ENCODE measurements at regions not wholly inside any gene's neighbourhood (a gene's known extent, or its start where the extent isn't known, plus 50 kb on each side); places are given as distances from the start of the nearest gene placed in this dataset.

- ChIA-PET CTCF (interaction anchor here (1.0 to 1.5 kb wide), 2 partner anchors 11 to 263 kb away, joined by 4 to 6 read pairs; no protein-coding TSS in a partner anchor), POLR2A (no interaction called here)
- TF ChIP-seq GLI4 (tag by site-specific recombination; IDR thresholded peaks at IDR 0.05) (no peak), REST (tag by site-specific recombination; IDR thresholded peaks at IDR 0.05) (no peak), ZNF148 (tag by site-specific recombination; IDR thresholded peaks at IDR 0.05; ENCODE audit: borderline replicate concordance) (no peak), ZBTB21 (tag by site-specific recombination; IDR thresholded peaks at IDR 0.05) (no peak), ZNF529 (tag by site-specific recombination; IDR thresholded peaks at IDR 0.05; ENCODE audit: insufficient replicate concordance) (no peak), ZNF571 (tag by site-specific recombination; IDR thresholded peaks at IDR 0.05) (no peak), WT1 (tag by site-specific recombination; IDR thresholded peaks at IDR 0.05) (no peak), ZNF521 (tag by site-specific recombination; IDR thresholded peaks at IDR 0.05) (no peak), HOXD13 (CRISPR knock-in tag; IDR thresholded peaks at IDR 0.05; ENCODE audit: borderline replicate concordance) (no peak), ZNF416 (tag by site-specific recombination; IDR thresholded peaks at IDR 0.05) (no peak), ZNF362 (tag by site-specific recombination; IDR thresholded peaks at IDR 0.05) (no peak), ZNF830 (tag by site-specific recombination; IDR thresholded peaks at IDR 0.05; ENCODE audit: low read depth) (no peak), ZNF37A (tag by site-specific recombination; IDR thresholded peaks at IDR 0.05) (no peak), ZNF629 (tag by site-specific recombination; IDR thresholded peaks at IDR 0.05) (no peak), ZFP41 (tag by site-specific recombination; IDR thresholded peaks at IDR 0.05; ENCODE audit: borderline replicate concordance) (no peak)
- H3K36me3 ChIP-seq (ENCODE audit: control insufficient read depth in 2 of 2, insufficient read depth in 1 of 2, low read length in 2 of 2), result no peaks in the 10 kb centered on the region
- H3K4me1 ChIP-seq (ENCODE audit: control insufficient read depth, insufficient read depth, low read length), result peaks cover 11% of the 10 kb centered on the region
- H3K4me3 ChIP-seq (ENCODE audit: low read depth, low read length), result no peak overlapping the region
- no peak overlapping the region for H3K27ac ChIP-seq (ENCODE audit: extremely low read depth, low read depth, low read length)
- no peaks in the 10 kb centered on the region for H3K9me3 ChIP-seq (ENCODE audit: control insufficient read depth, insufficient read depth, low read depth, low read length)
Observed at GRCh38 chr16:86827521-86827920, 249.2 kb downstream of the FOXL1 start.

- H3K4me3 ChIP-seq (ENCODE audit: low read depth, low read length), result no peak overlapping the region
- no peaks in the 10 kb centered on the region for H3K36me3 ChIP-seq (ENCODE audit: control insufficient read depth in 2 of 2, insufficient read depth in 1 of 2, low read length in 2 of 2)
- ChIA-PET POLR2A (no interaction called here), CTCF (interaction anchor here (0.6 to 1.5 kb wide), 3 partner anchors 10 to 264 kb away, joined by 3 to 6 read pairs (median 4); no protein-coding TSS in a partner anchor)
- H3K4me1 ChIP-seq (ENCODE audit: control insufficient read depth, insufficient read depth, low read length), result peaks cover 11% of the 10 kb centered on the region
- H3K9me3 ChIP-seq (ENCODE audit: control insufficient read depth, insufficient read depth, low read depth, low read length), result no peaks in the 10 kb centered on the region
- H3K27ac ChIP-seq (ENCODE audit: extremely low read depth, low read depth, low read length), result no peak overlapping the region
- TF ChIP-seq ZNF580 (tag by site-specific recombination; IDR thresholded peaks at IDR 0.05) (no peak), ZNF558 (tag by site-specific recombination; IDR thresholded peaks at IDR 0.05) (no peak), ZNF133 (tag by site-specific recombination; IDR thresholded peaks at IDR 0.05) (no peak), ZBTB6 (tag by site-specific recombination; IDR thresholded peaks at IDR 0.05) (no peak), PRDM6 (tag by site-specific recombination; IDR thresholded peaks at IDR 0.05) (no peak), ZNF488 (tag by site-specific recombination; IDR thresholded peaks at IDR 0.05) (no peak), ZNF624 (tag by site-specific recombination; IDR thresholded peaks at IDR 0.05) (no peak), ZNF514 (tag by site-specific recombination; IDR thresholded peaks at IDR 0.05) (no peak), ZNF2 (tag by site-specific recombination; IDR thresholded peaks at IDR 0.05) (no peak), ZSCAN16 (tag by site-specific recombination; IDR thresholded peaks at IDR 0.05) (no peak), TRIM28 (IDR thresholded peaks at IDR 0.05; ENCODE audit: borderline replicate concordance, low read length) (no peak)
Observed at GRCh38 chr16:86828202-86828601, 249.9 kb downstream of the FOXL1 start.
